ENCODE measurements at regions not wholly inside any gene's neighbourhood (a gene's known extent, or its start where the extent isn't known, plus 50 kb on each side); places are given as distances from the start of the nearest gene placed in this dataset.
"Not testable (repeated sequence)": the region's sequence is repeated elsewhere in the genome, so short reads cannot be mapped to it uniquely, and the experiment has no call there.

- TF ChIP-seq CTCF, EP300 (IDR thresholded peaks at IDR 0.05): not testable (repeated sequence)
These were observed 286.0 kb upstream of the WSB1 start for GRCh38 chr17:27007734-27008531.

Measured in upper lobe of left lung (tissue), 4 donors.